ENCODE measurements at regions not wholly inside any gene's neighbourhood (a gene's known extent, or its start where the extent isn't known, plus 50 kb on each side); places are given as distances from the start of the nearest gene placed in this dataset.

DNA sequence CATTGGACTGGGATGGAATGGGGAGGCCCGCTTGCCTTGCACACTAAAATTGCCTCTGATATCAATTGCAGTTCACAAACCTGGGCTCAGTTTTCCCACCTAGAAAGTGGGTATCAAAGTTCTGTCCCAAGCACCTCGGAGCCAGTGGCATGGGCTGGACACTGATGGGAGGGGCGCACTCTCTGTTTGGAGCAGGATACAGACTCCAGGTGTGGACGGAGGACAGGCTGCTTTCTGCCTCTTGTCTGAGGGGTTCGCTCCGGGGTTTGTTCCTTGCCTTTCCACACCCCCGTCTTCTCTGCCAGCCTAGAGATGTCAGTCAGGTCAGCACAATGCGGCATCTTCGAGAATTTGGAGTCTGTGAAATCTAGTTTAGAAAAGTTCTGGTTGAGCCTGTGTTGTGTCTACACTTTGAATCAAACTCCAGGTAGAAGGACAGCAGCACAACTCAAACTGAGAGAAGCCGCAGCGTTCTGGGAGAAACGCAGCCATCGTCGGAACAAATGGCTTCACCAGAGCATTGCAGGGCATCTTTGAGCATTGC is 141.9 kb downstream of the TEX29 start:
- no peak for TF ChIP-seq CTCF (IDR thresholded peaks at IDR 0.05)
- TF ChIP-seq POLR2A (IDR thresholded peaks at IDR 0.05) = no peak
